T follicular helper cell (primary cell): ENCODE measurements at regions not wholly inside any gene's neighbourhood (a gene's known extent, or its start where the extent isn't known, plus 50 kb on each side); places are given as distances from the start of the nearest gene placed in this dataset.

Source experiments
- DNase-seq: peaks from one replicate; pipeline ENCODE4 v3.0.0-alpha.2; 2020; ENCODE audit warnings: low read depth

DNA sequence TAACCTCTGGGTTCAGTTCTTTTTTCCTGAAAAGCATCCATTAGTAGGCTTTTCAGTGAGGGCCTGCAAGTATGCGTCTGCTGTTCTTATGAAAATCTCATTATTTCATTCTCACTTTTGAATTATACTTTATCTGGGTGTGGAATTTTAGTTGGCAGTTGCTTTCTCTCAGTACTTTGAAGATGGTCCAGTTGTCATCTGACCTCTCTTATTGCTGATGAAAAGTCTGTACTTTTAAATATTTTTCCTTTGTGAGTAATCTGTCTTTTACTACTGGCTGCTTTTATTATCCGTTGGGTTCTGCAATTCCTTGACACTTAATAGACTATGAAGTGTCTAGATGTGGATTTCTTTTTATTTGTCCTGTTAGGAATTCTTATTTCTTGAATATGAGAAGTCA is 307.8 kb downstream of the CYP26B1 start:
- no peak for DNase-seq

- no peak for DNase-seq
These were observed 312.9 kb downstream of the CYP26B1 start for GRCh38 chr2:71834796-71835195.

GRCh38 chr2:71833855-71834560 is 313.7 kb downstream of the CYP26B1 start:
- no peak for DNase-seq

GRCh38 chr2:71833272-71833671 is 314.4 kb downstream of the CYP26B1 start:
- no peak for DNase-seq

GRCh38 chr2:71832844-71833243 is 314.8 kb downstream of the CYP26B1 start:
- no peak for DNase-seq

DNA sequence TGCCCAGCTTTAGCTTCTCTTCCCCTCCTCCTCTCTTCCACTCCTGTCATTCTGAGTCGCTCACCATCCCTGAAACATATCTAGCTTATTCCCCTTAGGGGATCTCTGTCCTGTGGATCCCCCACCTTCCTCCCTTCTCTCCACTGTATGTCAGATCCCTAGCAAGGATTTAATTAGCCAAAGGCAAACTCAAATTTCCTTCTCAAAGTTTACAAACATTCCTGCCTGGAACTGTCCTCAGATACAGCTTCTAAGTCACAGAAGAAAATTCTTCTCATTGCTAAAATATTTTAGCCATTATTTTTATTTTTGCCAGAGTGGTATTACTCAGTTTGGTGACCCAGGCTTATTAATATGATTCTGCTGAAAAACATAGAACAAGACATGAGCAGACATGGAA is 315.3 kb downstream of the CYP26B1 start:
- DNase-seq = no peak

DNA sequence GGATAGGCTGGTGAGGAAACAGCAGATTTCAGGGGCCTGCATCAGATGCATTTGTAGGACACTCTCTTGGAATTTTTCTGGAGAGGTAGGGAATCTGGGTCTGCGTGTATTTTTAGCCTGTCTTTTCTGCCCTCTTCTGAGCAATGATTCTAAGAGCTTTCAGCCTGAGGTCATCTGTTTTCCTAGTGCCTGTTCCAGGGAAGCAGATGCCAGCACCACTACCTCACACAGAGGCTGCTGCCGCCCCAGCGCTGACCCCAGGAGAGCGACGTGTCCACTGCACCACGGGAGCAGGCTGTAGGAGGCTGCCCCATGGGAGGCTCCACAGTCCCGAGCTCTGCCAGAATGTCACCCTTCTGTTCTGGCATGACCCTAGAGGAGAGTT is 316.5 kb downstream of the CYP26B1 start:
- DNase-seq = no peak

DNA sequence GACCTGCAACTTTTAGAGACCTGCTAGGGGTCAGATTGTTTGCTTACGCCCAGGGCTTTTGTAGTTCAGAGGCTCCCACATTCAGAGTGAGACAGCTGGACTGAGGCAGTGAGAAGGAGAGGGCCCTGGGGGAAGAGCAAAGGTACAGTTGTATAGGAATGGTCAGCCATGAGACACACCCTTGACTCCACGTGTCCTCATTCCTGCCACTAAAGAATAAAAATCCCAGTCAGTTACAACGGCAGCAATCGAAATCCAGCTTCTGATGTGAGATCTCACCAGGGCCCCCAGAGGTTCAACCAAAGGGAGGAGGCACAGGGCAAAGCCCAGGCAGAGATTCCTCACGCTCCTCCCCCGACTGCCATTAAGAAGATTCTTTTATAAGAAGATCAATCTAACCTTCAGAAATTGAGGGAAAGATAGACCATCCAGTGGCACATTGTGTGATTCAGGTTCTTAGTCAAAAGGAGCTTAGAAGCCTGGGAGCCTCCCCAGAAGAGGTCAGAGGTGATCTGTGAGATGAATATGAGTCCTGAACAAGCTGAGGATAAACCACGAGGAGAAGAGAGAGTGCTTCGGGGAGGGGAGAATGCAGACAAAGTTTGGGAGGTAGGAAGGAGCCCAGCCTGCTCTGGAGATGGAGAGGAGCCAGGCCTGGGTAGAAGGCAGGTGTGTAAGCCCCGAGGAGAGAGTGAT is 317.0 kb downstream of the CYP26B1 start:
- DNase-seq = no peak

DNA sequence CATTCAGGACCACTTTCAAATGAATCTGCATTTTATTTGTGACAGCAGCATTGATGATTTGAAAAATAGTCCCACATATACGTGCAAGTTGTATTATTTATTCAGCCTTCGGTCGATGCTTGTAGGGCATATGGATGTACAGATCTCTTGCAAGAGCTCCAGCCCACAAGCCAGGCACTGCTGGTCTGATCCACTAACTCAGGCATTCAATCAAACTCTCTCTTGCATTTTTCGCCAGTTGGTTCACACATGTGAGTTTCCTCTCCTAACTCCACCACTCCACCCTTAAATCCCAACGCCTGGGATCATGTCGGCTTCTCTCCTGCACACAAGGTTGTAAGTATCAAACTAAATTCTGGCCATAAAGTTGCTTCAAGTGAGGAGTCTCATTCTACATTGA is 318.7 kb downstream of the CYP26B1 start:
- DNase-seq = no peak

DNA sequence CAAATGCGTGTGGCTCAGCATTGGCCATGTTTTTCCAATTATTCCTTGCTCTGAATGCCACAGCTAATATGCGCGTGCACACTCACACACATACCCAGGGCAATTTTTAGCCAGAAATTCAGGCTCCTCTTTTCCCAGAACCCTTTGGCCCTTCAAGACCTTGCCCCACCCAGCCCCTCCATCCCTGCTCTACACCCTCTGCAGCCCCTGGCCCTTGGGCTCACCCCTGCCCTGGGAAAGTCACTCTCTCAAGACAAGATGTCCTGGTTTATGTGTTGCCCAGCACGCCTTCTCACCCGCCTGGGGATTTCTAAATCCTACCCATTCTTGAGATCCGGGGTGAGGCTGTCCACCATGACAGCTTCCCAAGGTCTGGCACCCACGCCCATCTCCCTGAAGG is 319.7 kb downstream of the CYP26B1 start:
- no peak for DNase-seq

DNA sequence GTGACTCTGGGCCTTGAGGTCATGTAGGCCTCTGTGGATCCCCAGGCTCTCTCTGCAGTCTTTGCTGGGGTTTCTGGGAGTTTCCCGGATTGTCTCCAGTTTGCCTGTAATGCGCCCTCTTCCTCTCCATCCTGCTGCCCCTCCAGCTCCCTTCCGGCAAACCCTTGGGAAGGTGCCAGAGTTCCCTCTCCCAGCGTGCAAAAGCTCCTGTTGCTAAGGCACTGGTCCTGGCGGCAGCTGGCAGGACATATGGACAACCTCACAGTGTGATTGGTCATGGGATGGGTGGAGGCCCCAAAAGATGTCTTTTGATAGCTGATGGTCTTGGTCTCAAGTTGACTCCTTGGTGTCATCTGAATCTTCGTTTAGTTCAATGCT is 320.1 kb downstream of the CYP26B1 start:
- no peak for DNase-seq

- no peak for DNase-seq
These were observed 320.7 kb downstream of the CYP26B1 start for GRCh38 chr2:71826826-71827523.

- DNase-seq = no peak
These were observed 321.4 kb downstream of the CYP26B1 start for GRCh38 chr2:71826299-71826698.

DNA sequence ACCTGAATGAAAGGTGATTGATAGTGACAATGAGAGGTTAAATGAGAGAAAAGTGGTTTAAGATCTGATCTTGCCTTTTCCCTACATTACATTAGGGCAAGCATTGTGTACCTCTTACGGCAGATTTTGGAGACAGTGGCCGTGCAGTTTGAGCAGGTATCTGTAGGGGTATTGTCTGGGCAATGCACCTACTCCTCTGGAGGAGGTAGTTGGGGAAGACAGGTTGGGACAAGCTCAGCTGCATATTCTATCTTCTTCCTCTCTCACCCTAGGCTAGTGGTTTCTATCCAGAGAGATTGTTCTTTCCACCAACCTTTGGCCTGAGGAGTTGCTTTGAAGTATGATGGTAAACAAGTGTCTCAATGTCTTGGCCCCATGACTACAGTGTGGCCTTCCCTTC is 323.2 kb downstream of the CYP26B1 start:
- no peak for DNase-seq

GRCh38 chr2:71823526-71823925 is 324.1 kb downstream of the CYP26B1 start:
- no peak for DNase-seq

GRCh38 chr2:71822463-71822862 is 325.2 kb downstream of the CYP26B1 start:
- no peak for DNase-seq

GRCh38 chr2:71821856-71822255 is 325.8 kb downstream of the CYP26B1 start:
- no peak for DNase-seq

- DNase-seq = no peak
These were observed 330.8 kb downstream of the CYP26B1 start for GRCh38 chr2:71816815-71817214.

GRCh38 chr2:71815701-71816474 is 331.8 kb downstream of the CYP26B1 start:
- no peak for DNase-seq

DNA sequence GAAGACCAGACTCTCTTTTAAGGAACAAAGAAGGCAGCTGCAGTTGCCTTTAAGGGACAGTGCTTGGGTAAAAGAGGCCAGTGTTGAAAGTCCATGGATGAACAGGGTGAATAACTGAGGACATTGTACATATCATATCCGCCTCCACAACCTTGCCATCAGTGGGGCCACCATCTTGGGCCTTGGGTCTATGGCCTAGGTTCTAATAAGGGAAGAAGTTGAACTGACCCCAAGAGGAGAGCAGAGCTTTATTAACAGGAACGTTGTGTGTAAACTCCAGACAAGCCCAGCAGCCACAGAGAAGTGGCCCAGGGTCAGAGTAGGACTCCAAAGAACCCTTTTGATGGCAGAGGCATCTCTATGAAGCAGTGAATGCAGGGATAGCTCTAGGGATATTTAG is 332.8 kb downstream of the CYP26B1 start:
- no peak for DNase-seq

- DNase-seq = no peak
These were observed 333.7 kb downstream of the CYP26B1 start for GRCh38 chr2:71813807-71814470.

DNA sequence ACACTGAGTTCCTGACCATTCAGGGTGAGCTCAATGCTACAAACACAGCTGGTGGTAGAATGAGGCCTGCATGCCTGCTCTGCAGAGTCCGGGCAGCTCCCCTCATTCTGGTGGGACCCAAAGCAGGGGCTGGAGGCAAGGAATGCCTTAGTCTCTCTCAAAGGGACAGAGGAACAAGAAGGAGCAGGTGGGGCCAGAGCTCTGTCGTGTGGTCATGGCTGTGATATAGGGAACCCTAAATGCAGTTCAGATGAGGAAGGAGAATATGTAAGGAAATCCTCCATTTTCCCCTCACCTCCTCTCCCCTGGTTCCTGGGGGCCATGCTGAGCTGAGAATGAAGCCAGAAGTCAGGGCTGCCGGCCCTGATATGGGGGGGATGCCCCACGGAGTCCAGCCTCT is 334.3 kb downstream of the CYP26B1 start:
- DNase-seq = no peak
